GM12801 (cell line): ENCODE measurements at regions not wholly inside any gene's neighbourhood (a gene's known extent, or its start where the extent isn't known, plus 50 kb on each side); places are given as distances from the start of the nearest gene placed in this dataset.

Experiments
- TF ChIP-seq, protein P1 (sequence below): IDR thresholded peaks from one replicate; pipeline ENCODE4 v1.5.1; 2011; ENCODE audit warnings: control low read depth; ENCODE audit not compliant: insufficient read length; ENCODE audit errors: extremely low read depth

DNA sequence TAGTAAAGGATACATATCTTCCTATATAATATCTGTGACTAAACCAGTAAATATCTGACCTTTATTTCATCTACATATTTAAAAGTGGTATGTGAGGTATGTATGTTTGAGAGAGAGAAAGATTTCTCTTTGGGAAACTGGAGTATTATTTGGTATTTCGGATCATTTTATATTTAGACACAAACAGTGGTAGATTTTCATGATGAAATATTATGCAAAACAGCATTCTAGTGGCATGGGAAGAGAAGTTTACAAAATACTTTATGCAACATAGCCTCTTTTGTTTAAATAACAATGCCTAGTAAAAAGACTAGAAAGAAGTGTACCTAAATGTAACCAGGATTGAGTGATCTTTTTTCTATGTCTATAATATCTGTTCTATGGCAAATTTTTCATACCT, 98.6 kb upstream of the TMEM168 start:
- TF ChIP-seq, protein P1, sequence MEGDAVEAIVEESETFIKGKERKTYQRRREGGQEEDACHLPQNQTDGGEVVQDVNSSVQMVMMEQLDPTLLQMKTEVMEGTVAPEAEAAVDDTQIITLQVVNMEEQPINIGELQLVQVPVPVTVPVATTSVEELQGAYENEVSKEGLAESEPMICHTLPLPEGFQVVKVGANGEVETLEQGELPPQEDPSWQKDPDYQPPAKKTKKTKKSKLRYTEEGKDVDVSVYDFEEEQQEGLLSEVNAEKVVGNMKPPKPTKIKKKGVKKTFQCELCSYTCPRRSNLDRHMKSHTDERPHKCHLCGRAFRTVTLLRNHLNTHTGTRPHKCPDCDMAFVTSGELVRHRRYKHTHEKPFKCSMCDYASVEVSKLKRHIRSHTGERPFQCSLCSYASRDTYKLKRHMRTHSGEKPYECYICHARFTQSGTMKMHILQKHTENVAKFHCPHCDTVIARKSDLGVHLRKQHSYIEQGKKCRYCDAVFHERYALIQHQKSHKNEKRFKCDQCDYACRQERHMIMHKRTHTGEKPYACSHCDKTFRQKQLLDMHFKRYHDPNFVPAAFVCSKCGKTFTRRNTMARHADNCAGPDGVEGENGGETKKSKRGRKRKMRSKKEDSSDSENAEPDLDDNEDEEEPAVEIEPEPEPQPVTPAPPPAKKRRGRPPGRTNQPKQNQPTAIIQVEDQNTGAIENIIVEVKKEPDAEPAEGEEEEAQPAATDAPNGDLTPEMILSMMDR = no peak

DNA sequence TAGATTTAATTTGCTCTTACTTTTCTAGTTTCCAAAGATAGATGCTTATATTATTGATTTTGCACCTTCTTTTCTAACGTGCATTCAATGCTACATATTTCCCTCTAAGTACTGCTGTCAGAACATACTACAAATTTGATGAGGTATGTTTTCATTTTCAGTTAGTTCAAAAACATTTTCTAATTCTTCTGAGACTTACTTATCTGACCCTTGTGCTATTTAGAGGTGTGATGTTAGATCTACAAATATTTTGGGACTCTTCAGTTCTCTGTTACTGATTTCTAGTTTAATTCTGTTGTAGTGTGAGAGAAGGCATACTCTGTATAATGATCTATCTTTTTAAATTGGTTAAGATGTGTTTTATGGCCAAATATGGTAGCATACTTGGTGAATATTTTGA, 97.8 kb upstream of the TMEM168 start:
- TF ChIP-seq, protein P1 = no peak

- TF ChIP-seq, protein P1 = no peak
These were observed 97.1 kb upstream of the TMEM168 start for GRCh38 chr7:112887337-112887736.

DNA sequence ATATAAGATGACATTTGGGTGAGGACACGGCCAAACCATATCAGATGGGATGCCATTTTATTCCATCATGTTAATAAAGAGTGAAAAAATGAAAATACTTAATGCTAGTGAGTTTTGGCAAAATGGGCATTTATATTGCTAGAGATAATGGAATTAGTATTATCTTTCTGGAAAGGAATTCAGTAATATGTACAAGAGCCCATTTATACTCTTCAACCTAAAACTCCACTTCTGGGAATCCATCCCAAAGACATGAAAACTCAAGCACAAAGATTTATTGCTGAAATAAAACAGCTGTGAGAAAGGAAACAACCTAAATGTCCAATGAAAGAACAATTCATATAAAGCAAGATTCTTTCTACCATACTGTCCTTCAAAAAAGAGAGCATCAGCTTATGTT, 96.0 kb upstream of the TMEM168 start:
- TF ChIP-seq, protein P1 = no peak

- TF ChIP-seq, protein P1 = no peak
These were observed 92.8 kb upstream of the TMEM168 start for GRCh38 chr7:112882991-112883390.

DNA sequence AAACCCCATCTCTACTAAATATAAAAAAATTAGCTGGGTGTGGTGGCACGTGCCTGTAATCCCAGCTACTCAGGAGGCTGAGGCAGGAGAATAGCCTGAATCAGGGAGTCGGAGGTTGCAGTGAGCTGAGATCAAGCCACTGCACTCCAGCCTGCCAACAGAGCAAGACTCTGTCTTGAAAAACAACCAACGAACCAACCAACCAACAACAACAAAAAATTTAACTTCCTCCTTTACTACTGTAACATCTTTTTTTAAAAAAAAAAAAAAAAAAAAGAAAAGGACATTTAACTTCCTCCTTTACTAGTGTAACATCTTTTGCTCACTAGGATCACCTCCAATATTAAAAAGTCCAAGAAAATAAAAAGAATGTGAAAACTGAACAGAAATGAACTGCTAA, 92.3 kb upstream of the TMEM168 start:
- TF ChIP-seq, protein P1 = no peak

GRCh38 chr7:112882022-112882421, 91.8 kb upstream of the TMEM168 start:
- TF ChIP-seq, protein P1 = no peak
